ENCODE measurements at regions not wholly inside any gene's neighbourhood (a gene's known extent, or its start where the extent isn't known, plus 50 kb on each side); places are given as distances from the start of the nearest gene placed in this dataset.

GRCh38 chr15:93860701-93861100, 370.7 kb upstream of the MCTP2 start:
- H3K23ac ChIP-seq (ENCODE audit: low read length): no peak overlapping the region
- no peak overlapping the region for H3K18ac ChIP-seq (ENCODE audit: low read length)
- no peak overlapping the region for H3K4ac ChIP-seq (ENCODE audit: low read depth, low read length)
- no peak overlapping the region for H2BK120ac ChIP-seq (ENCODE audit: insufficient read depth, low read length, poor library complexity)
- no peaks in the 10 kb centered on the region for H3K79me1 ChIP-seq (ENCODE audit: low read length)
- no peaks in the 10 kb centered on the region for H3K4me1 ChIP-seq (ENCODE audit: control insufficient read depth in 1 of 2, insufficient read depth in 2 of 2, low read length in 2 of 2)
- no peaks in the 10 kb centered on the region for H3K27me3 ChIP-seq (ENCODE audit: insufficient read depth, low read length)
- H2BK12ac ChIP-seq (ENCODE audit: low read length): no peak overlapping the region
- no peak overlapping the region for H2AFZ ChIP-seq (ENCODE audit: insufficient read depth, low read length, poor library complexity)
- H4K8ac ChIP-seq (ENCODE audit: low read depth, low read length): no peak overlapping the region
- no peak overlapping the region for H2BK5ac ChIP-seq (ENCODE audit: low read depth, low read length, poor library complexity)
- H4K91ac ChIP-seq (ENCODE audit: low read depth, low read length): no peak overlapping the region
- H3K9ac ChIP-seq (ENCODE audit: low read length): no peak overlapping the region
- no CpG with 5 or more reads among the region's 4 CpGs for WGBS (ENCODE audit: extremely low coverage, insufficient coverage, insufficient read length)
- no peaks in the 10 kb centered on the region for H3K79me2 ChIP-seq (ENCODE audit: control insufficient read depth, insufficient read depth, low read length, poor library complexity)
- no peaks in the 10 kb centered on the region for H3K9me3 ChIP-seq (ENCODE audit: insufficient read depth, low read depth, low read length)
- no peak overlapping the region for H3K4me2 ChIP-seq (ENCODE audit: low read length)
- no peak overlapping the region for H3K27ac ChIP-seq (ENCODE audit: low read depth, low read length)
- no peak overlapping the region for H3K4me3 ChIP-seq (ENCODE audit: low read depth, low read length)
- H2AK5ac ChIP-seq (ENCODE audit: low read length): no peak overlapping the region
- no peak overlapping the region for H3K14ac ChIP-seq (ENCODE audit: low read length)
- no peak for DNase-seq
- no peak overlapping the region for H4K12ac ChIP-seq (ENCODE audit: low read depth, low read length)
- H3K36me3 ChIP-seq (ENCODE audit: control insufficient read depth in 1 of 2, insufficient read depth in 2 of 2, low read length in 2 of 2): no peaks in the 10 kb centered on the region

GRCh38 chr15:93859176-93859575, 372.2 kb upstream of the MCTP2 start:
- peaks cover 0 to 3% of the 10 kb centered on the region in 2 experiments for H3K4me1 ChIP-seq (ENCODE audit: control insufficient read depth in 1 of 2, insufficient read depth in 2 of 2, low read length in 2 of 2)
- no peak overlapping the region for H4K12ac ChIP-seq (ENCODE audit: low read depth, low read length)
- H3K23ac ChIP-seq (ENCODE audit: low read length): no peak overlapping the region
- H3K36me3 ChIP-seq (ENCODE audit: control insufficient read depth in 1 of 2, insufficient read depth in 2 of 2, low read length in 2 of 2): no peaks in the 10 kb centered on the region
- H3K79me2 ChIP-seq (ENCODE audit: control insufficient read depth, insufficient read depth, low read length, poor library complexity): no peaks in the 10 kb centered on the region
- H3K9me3 ChIP-seq (ENCODE audit: insufficient read depth, low read depth, low read length): no peaks in the 10 kb centered on the region
- H4K8ac ChIP-seq (ENCODE audit: low read depth, low read length): no peak overlapping the region
- H3K4me2 ChIP-seq (ENCODE audit: low read length): no peak overlapping the region
- no peak overlapping the region for H3K14ac ChIP-seq (ENCODE audit: low read length)
- no peak overlapping the region for H2AK5ac ChIP-seq (ENCODE audit: low read length)
- no peak overlapping the region for H3K9ac ChIP-seq (ENCODE audit: low read length)
- H3K4me3 ChIP-seq (ENCODE audit: low read depth, low read length): no peak overlapping the region
- no peak overlapping the region for H2BK120ac ChIP-seq (ENCODE audit: insufficient read depth, low read length, poor library complexity)
- no peak overlapping the region for H4K91ac ChIP-seq (ENCODE audit: low read depth, low read length)
- no peak overlapping the region for H3K18ac ChIP-seq (ENCODE audit: low read length)
- no peak overlapping the region for H3K27ac ChIP-seq (ENCODE audit: low read depth, low read length)
- H3K79me1 ChIP-seq (ENCODE audit: low read length): no peaks in the 10 kb centered on the region
- H3K27me3 ChIP-seq (ENCODE audit: insufficient read depth, low read length): no peaks in the 10 kb centered on the region
- H2BK12ac ChIP-seq (ENCODE audit: low read length): no peak overlapping the region
- no peak overlapping the region for H2AFZ ChIP-seq (ENCODE audit: insufficient read depth, low read length, poor library complexity)
- H3K4ac ChIP-seq (ENCODE audit: low read depth, low read length): no peak overlapping the region
- peak in 1 of 2 donors; percentile 30 for DNase-seq
- WGBS (ENCODE audit: extremely low coverage, insufficient coverage, insufficient read length): no CpG with 5 or more reads among the region's 3 CpGs
- no peak overlapping the region for H2BK5ac ChIP-seq (ENCODE audit: low read depth, low read length, poor library complexity)

GRCh38 chr15:93855181-93855826, 376.1 kb upstream of the MCTP2 start:
- H2BK5ac ChIP-seq (ENCODE audit: low read depth, low read length, poor library complexity): no peak overlapping the region
- no peak overlapping the region for H3K9ac ChIP-seq (ENCODE audit: low read length)
- no peaks in the 10 kb centered on the region for H3K79me1 ChIP-seq (ENCODE audit: low read length)
- no peak overlapping the region for H2AFZ ChIP-seq (ENCODE audit: insufficient read depth, low read length, poor library complexity)
- no peak overlapping the region for H3K4ac ChIP-seq (ENCODE audit: low read depth, low read length)
- WGBS (ENCODE audit: extremely low coverage, insufficient coverage, insufficient read length): no CpG with 5 or more reads among the region's 4 CpGs
- H3K9me3 ChIP-seq (ENCODE audit: insufficient read depth, low read depth, low read length): no peaks in the 10 kb centered on the region
- H3K36me3 ChIP-seq (ENCODE audit: control insufficient read depth in 1 of 2, insufficient read depth in 2 of 2, low read length in 2 of 2): no peaks in the 10 kb centered on the region
- H3K23ac ChIP-seq (ENCODE audit: low read length): no peak overlapping the region
- H3K27ac ChIP-seq (ENCODE audit: low read depth, low read length): no peak overlapping the region
- H3K14ac ChIP-seq (ENCODE audit: low read length): no peak overlapping the region
- H2AK5ac ChIP-seq (ENCODE audit: low read length): no peak overlapping the region
- no peak overlapping the region for H3K18ac ChIP-seq (ENCODE audit: low read length)
- H3K4me1 ChIP-seq (ENCODE audit: control insufficient read depth in 1 of 2, insufficient read depth in 2 of 2, low read length in 2 of 2): peaks cover 0 to 9% of the 10 kb centered on the region in 2 experiments
- H4K8ac ChIP-seq (ENCODE audit: low read depth, low read length): no peak overlapping the region
- H4K12ac ChIP-seq (ENCODE audit: low read depth, low read length): no peak overlapping the region
- H2BK12ac ChIP-seq (ENCODE audit: low read length): peak overlapping the region; percentile 42
- no peak overlapping the region for H2BK120ac ChIP-seq (ENCODE audit: insufficient read depth, low read length, poor library complexity)
- H4K91ac ChIP-seq (ENCODE audit: low read depth, low read length): no peak overlapping the region
- H3K79me2 ChIP-seq (ENCODE audit: control insufficient read depth, insufficient read depth, low read length, poor library complexity): no peaks in the 10 kb centered on the region
- H3K4me3 ChIP-seq (ENCODE audit: low read depth, low read length): no peak overlapping the region
- DNase-seq: no peak
- no peaks in the 10 kb centered on the region for H3K27me3 ChIP-seq (ENCODE audit: insufficient read depth, low read length)
- no peak overlapping the region for H3K4me2 ChIP-seq (ENCODE audit: low read length)

- Histone ChIP-seq H4K12ac (ENCODE audit: low read depth, low read length) (no peak overlapping the region), H3K4ac (ENCODE audit: low read depth, low read length) (no peak overlapping the region), H2BK12ac (ENCODE audit: low read length) (no peak overlapping the region), H3K9me3 (ENCODE audit: insufficient read depth, low read depth, low read length) (no peaks in the 10 kb centered on the region), H2AK5ac (ENCODE audit: low read length) (no peak overlapping the region), H3K27me3 (ENCODE audit: insufficient read depth, low read length) (no peaks in the 10 kb centered on the region), H3K18ac (ENCODE audit: low read length) (no peak overlapping the region), H3K79me2 (ENCODE audit: control insufficient read depth, insufficient read depth, low read length, poor library complexity) (no peaks in the 10 kb centered on the region), H3K23ac (ENCODE audit: low read length) (no peak overlapping the region), H2BK120ac (ENCODE audit: insufficient read depth, low read length, poor library complexity) (no peak overlapping the region), H3K4me2 (ENCODE audit: low read length) (no peak overlapping the region), H3K4me1 (ENCODE audit: control insufficient read depth in 1 of 2, insufficient read depth in 2 of 2, low read length in 2 of 2) (peaks cover 0 to 9% of the 10 kb centered on the region in 2 experiments), H3K9ac (ENCODE audit: low read length) (no peak overlapping the region), H3K36me3 (ENCODE audit: control insufficient read depth in 1 of 2, insufficient read depth in 2 of 2, low read length in 2 of 2) (no peaks in the 10 kb centered on the region), H3K27ac (ENCODE audit: low read depth, low read length) (no peak overlapping the region), H2BK5ac (ENCODE audit: low read depth, low read length, poor library complexity) (no peak overlapping the region), H3K14ac (ENCODE audit: low read length) (no peak overlapping the region), H3K4me3 (ENCODE audit: low read depth, low read length) (no peak overlapping the region), H2AFZ (ENCODE audit: insufficient read depth, low read length, poor library complexity) (no peak overlapping the region), H3K79me1 (ENCODE audit: low read length) (no peaks in the 10 kb centered on the region), H4K8ac (ENCODE audit: low read depth, low read length) (no peak overlapping the region), H4K91ac (ENCODE audit: low read depth, low read length) (no peak overlapping the region)
- no CpG with 5 or more reads among the region's 3 CpGs for WGBS (ENCODE audit: extremely low coverage, insufficient coverage, insufficient read length)
- peak; percentile 18 to 67 for DNase-seq
These were observed 377.3 kb upstream of the MCTP2 start for GRCh38 chr15:93854088-93854487.

All from trophoblast cell (in vitro differentiated cells and primary cell).